Large intestine (tissue), 3 donors: ENCODE measurements at regions not wholly inside any gene's neighbourhood (a gene's known extent, or its start where the extent isn't known, plus 50 kb on each side); places are given as distances from the start of the nearest gene placed in this dataset.
"Not testable (repeated sequence)": the region's sequence is repeated elsewhere in the genome, so short reads cannot be mapped to it uniquely, and the experiment has no call there.

Source experiments
- DNase-seq, 2 donors: peaks; one replicate each; pipeline versions ENCODE4 v3.0.0 to v3.0.0-alpha.2; 2013
- H3K27ac ChIP-seq: one replicate; pipeline ENCODE4 v1.5.1; 2013; ENCODE audit warnings: low read length
- H3K27me3 ChIP-seq: 2 replicates; pipeline ENCODE4 v1.6.1; 2013; ENCODE audit warnings: low read length; ENCODE audit not compliant: control insufficient read depth, insufficient read depth
- H3K36me3 ChIP-seq: 2 replicates; pipeline ENCODE4 v1.6.1; 2013; ENCODE audit warnings: low read length; ENCODE audit not compliant: control insufficient read depth, insufficient read depth
- H3K4me1 ChIP-seq: one replicate; pipeline ENCODE4 v1.6.1; 2013; ENCODE audit warnings: low read length; ENCODE audit not compliant: control insufficient read depth, insufficient read depth
- H3K4me3 ChIP-seq: one replicate; pipeline ENCODE4 v1.5.1; 2013; ENCODE audit warnings: low read length
- H3K9me3 ChIP-seq: one replicate; pipeline ENCODE4 v1.6.1; 2013; ENCODE audit warnings: mild to moderate bottlenecking, low read depth, low read length, moderate library complexity; ENCODE audit not compliant: control insufficient read depth
- WGBS: methylation state at CpG from one replicate; pipeline ENCODE4 v1.1.5; 2013; ENCODE audit warnings: low lambda C conversion rate; ENCODE audit not compliant: insufficient coverage; 5-methylcytosine and 5-hydroxymethylcytosine counted together

- WGBS, result no CpG with 5 or more reads among the region's 5 CpGs
- peak in 1 of 2 donors; percentile 0 for DNase-seq
Observed at GRCh38 chrX:89539150-89539549, 382.6 kb upstream of the TGIF2LX start.

DNA sequence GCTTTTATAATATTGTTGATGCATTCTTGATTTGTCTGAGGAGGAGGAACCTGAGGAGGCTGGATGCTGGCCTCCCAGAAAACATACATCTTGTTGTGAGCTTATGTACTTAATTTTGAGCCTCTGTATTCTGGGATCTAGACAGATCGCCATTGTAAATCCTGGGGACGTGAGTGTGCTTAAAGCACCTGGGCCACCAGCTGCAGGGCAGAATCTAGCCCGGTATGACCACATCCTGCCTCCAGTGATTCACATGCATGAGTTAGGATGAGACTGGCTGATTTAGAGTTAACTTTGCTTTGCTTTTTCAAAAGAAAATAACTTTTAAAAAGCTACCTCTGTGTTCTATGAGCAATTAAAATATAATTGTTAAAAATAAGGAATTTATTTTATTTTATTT, 364.6 kb upstream of the TGIF2LX start:
- not testable (repeated sequence) for H3K4me3 ChIP-seq, H3K27ac ChIP-seq, H3K27me3 ChIP-seq, DNase-seq, H3K36me3 ChIP-seq, H3K4me1 ChIP-seq, H3K9me3 ChIP-seq
- WGBS, result no CpG with 5 or more reads among the region's 3 CpGs

More at GRCh38 chrX:89539150-89539549, 382.6 kb upstream of the TGIF2LX start:
- H3K4me3 ChIP-seq, H3K36me3 ChIP-seq, H3K27me3 ChIP-seq, H3K27ac ChIP-seq, H3K4me1 ChIP-seq, H3K9me3 ChIP-seq: not testable (repeated sequence)

DNA sequence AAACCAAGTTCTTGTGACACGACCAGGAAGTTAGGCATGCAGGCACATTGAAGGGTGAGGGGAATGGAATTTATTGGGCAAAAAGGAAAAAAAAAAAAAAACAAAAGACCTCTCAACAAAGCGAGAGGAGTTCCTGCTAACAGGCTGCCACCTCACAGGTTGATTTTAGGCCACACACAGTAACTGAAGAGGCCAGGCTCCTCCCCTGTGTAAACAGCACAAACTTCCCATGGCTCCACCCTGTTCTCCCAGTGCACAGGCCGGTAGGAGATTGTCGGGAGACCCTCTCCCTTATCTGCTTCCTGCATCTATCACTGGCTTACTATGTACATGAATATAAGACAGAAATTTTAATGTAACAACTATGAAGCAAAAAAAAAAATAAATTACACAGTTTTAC, 359.6 kb upstream of the TGIF2LX start:
- not testable (repeated sequence) for H3K4me1 ChIP-seq, H3K4me3 ChIP-seq, H3K27me3 ChIP-seq, H3K27ac ChIP-seq, DNase-seq, H3K9me3 ChIP-seq, H3K36me3 ChIP-seq
- no CpG with 5 or more reads among the region's 4 CpGs for WGBS

- WGBS, result no CpG with 5 or more reads among the region's 6 CpGs
- not testable (repeated sequence) for H3K4me3 ChIP-seq, H3K9me3 ChIP-seq, DNase-seq, H3K27ac ChIP-seq, H3K27me3 ChIP-seq, H3K4me1 ChIP-seq, H3K36me3 ChIP-seq
Observed at GRCh38 chrX:89563107-89563506, 358.6 kb upstream of the TGIF2LX start.

- not testable (repeated sequence) for H3K36me3 ChIP-seq
Observed at GRCh38 chrX:89567787-89568186, 353.9 kb upstream of the TGIF2LX start.

DNA sequence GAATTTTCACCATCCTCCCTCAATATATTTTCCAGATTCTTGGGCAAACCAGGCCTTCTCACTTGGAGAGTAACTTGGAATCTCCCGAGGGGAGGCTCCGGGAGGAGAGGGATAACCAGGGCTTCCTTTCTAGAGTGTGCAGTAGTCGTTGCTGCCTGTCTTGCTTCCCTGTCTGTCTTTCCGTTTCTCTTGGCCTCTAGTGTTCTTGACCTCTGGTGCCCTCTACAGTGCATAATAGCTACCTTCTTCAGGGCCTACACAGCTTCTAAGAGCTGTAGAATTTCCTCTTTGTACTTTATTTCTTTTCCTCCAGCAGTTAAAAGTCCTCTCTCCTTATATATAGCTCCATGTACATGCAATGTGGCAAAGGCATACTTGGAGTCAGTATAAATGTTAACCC, 339.8 kb upstream of the TGIF2LX start:
- H3K36me3 ChIP-seq, H3K9me3 ChIP-seq, H3K4me3 ChIP-seq, H3K27ac ChIP-seq, H3K4me1 ChIP-seq, H3K27me3 ChIP-seq, DNase-seq: not testable (repeated sequence)
- no CpG with 5 or more reads among the region's 4 CpGs for WGBS

More at GRCh38 chrX:89567787-89568186, 353.9 kb upstream of the TGIF2LX start:
- H3K27ac ChIP-seq, H3K4me1 ChIP-seq, H3K27me3 ChIP-seq, DNase-seq, H3K4me3 ChIP-seq, H3K9me3 ChIP-seq: not testable (repeated sequence)

GRCh38 chrX:89631858-89632257, 289.9 kb upstream of the TGIF2LX start:
- not testable (repeated sequence) for H3K4me1 ChIP-seq, H3K27ac ChIP-seq, H3K9me3 ChIP-seq, H3K27me3 ChIP-seq, H3K4me3 ChIP-seq, DNase-seq, H3K36me3 ChIP-seq
- no CpG with 5 or more reads among the region's 2 CpGs for WGBS

- not testable (repeated sequence) for H3K36me3 ChIP-seq, H3K4me3 ChIP-seq, H3K27me3 ChIP-seq, DNase-seq, H3K9me3 ChIP-seq, H3K27ac ChIP-seq, H3K4me1 ChIP-seq
- no CpG with 5 or more reads among the region's 4 CpGs for WGBS
Observed at GRCh38 chrX:89635887-89636286, 285.8 kb upstream of the TGIF2LX start.

GRCh38 chrX:89658662-89659061, 263.0 kb upstream of the TGIF2LX start:
- not testable (repeated sequence) for H3K27me3 ChIP-seq, H3K9me3 ChIP-seq, H3K4me1 ChIP-seq, DNase-seq, H3K27ac ChIP-seq, H3K4me3 ChIP-seq, H3K36me3 ChIP-seq
- WGBS, result no CpG with 5 or more reads among the region's 1 CpG

- DNase-seq, H3K27me3 ChIP-seq, H3K4me1 ChIP-seq, H3K9me3 ChIP-seq, H3K36me3 ChIP-seq, H3K4me3 ChIP-seq, H3K27ac ChIP-seq: not testable (repeated sequence)
- WGBS, result no CpG with 5 or more reads among the region's 1 CpG
Observed at GRCh38 chrX:89706481-89706880, 215.2 kb upstream of the TGIF2LX start.

GRCh38 chrX:89707363-89707927, 214.3 kb upstream of the TGIF2LX start:
- not testable (repeated sequence) for H3K4me1 ChIP-seq, H3K4me3 ChIP-seq, DNase-seq, H3K27me3 ChIP-seq, H3K27ac ChIP-seq, H3K36me3 ChIP-seq, H3K9me3 ChIP-seq
- WGBS, result no CpG with 5 or more reads among the region's 1 CpG
